Heart left ventricle (tissue), 13 donors: ENCODE measurements at regions not wholly inside any gene's neighbourhood (a gene's known extent, or its start where the extent isn't known, plus 50 kb on each side); places are given as distances from the start of the nearest gene placed in this dataset.

ENCODE experiments used
- POLR2A ChIP-seq, 2 donors: fragments of 450-650 bp; IDR thresholded peaks; one replicate each; pipeline ENCODE4 v1.6.1; 2017; ENCODE audit warnings: antibody characterized with exemption in 2 of 2, mild to moderate bottlenecking in 2 of 2, moderate library complexity in 2 of 2
- TF ChIP-seq, protein P1 (sequence below), 12 donors: fragments of 200-600 bp; sonication (generic) in 4 of 12; IDR thresholded peaks; one replicate each; pipeline versions ENCODE4 v1.5.0 to v1.8.0; 2018 to 2022; ENCODE audit warnings: antibody characterized with exemption in 12 of 12, mild to moderate bottlenecking in 5 of 12
- donor health status: ischemic (EF 13 %, LVEDD 7.1; RV severe dilation, severe dysfunction).
- donor health status: DM: no; HTN: yes; CAD: no.
- donor health status: DM: no; HTN: no; CAD: no.
- donor health status: ischemic (EF 25% LVEDD 6.9; RV normal size, moderate dysfunction).
- donor health status: ischemic (EF 25% LVEDD 5.7; RV mildly dilated, moderate dysfunction).
- donor health status: ischemic (EF 35%, LVEDD 5.7; RV mildly dilated, moderate dysfunction).
- donor health status: nonischemic (EF 11% LVEDD 7.7; RV severe dilation, severe dysfunction).
- donor health status: DM: yes; HTN: yes; CAD: no.
- donor health status: PGD.
- donor health status: ischemic (EF 29% LVEDD 5.4; RV normal size, mild dysfunction).
- donor health status: nonischemic (EF 23%, LVEDD 6.1; RV moderate dilation, normal function).

DNA sequence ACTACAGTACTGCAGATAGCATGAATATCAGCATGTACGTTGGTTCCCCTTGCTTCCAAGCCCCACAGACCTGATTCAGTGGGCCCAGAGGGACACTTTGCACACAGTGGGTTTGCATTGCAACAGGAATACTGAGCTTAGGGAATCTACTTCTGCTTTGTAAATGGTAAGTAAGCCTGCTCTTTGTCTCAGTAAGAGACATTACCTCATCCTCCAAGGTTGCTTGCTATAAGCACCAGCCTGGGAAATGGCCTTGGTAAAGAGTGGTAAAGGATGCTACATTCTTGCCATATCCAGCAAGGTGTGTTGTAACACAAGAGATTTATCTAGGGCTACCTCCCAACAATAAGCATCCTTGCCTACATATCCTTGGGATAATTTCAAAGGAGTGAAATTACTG, 730.5 kb downstream of the INHBA start:
- TF ChIP-seq, protein P1, sequence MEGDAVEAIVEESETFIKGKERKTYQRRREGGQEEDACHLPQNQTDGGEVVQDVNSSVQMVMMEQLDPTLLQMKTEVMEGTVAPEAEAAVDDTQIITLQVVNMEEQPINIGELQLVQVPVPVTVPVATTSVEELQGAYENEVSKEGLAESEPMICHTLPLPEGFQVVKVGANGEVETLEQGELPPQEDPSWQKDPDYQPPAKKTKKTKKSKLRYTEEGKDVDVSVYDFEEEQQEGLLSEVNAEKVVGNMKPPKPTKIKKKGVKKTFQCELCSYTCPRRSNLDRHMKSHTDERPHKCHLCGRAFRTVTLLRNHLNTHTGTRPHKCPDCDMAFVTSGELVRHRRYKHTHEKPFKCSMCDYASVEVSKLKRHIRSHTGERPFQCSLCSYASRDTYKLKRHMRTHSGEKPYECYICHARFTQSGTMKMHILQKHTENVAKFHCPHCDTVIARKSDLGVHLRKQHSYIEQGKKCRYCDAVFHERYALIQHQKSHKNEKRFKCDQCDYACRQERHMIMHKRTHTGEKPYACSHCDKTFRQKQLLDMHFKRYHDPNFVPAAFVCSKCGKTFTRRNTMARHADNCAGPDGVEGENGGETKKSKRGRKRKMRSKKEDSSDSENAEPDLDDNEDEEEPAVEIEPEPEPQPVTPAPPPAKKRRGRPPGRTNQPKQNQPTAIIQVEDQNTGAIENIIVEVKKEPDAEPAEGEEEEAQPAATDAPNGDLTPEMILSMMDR (IDR thresholded peaks at IDR 0.05) = no peak
- no peak for TF ChIP-seq POLR2A (IDR thresholded peaks at IDR 0.05)
